K562 (cell line): ENCODE measurements at regions not wholly inside any gene's neighbourhood (a gene's known extent, or its start where the extent isn't known, plus 50 kb on each side); places are given as distances from the start of the nearest gene placed in this dataset.

Experiments used
- BRD9 ChIP-seq: fragments of 450-650 bp; IDR thresholded peaks from 2 replicates; pipeline ENCODE4 v1.6.1; 2018; ENCODE audit warnings: low read depth; ENCODE audit not compliant: partially characterized antibody
- CHD2 ChIP-seq: IDR thresholded peaks from 2 replicates; pipeline ENCODE4 v1.6.1; 2011; ENCODE audit warnings: low read depth, low read length
- CXXC5 ChIP-seq: fragments of 250-450 bp; sonication (Bioruptor Pico); IDR thresholded peaks from 2 replicates; pipeline ENCODE4 v1.8.0; 2022; ENCODE audit warnings: inconsistent platforms, mild to moderate bottlenecking, moderate library complexity
- FOS ChIP-seq: IDR thresholded peaks from 3 replicates; pipeline ENCODE4 v1.6.1; 2011; ENCODE audit not compliant: insufficient read length; ENCODE audit errors: extremely low read depth
- HMG20A ChIP-seq: fragments of 450-650 bp; formaldehyde crosslinking; conservative IDR thresholded peaks from 2 replicates; pipeline ENCODE4 v1.4.0; 2020; ENCODE audit warnings: mild to moderate bottlenecking, mixed read lengths
- ILK ChIP-seq: fragments of 450-650 bp; IDR thresholded peaks from 2 replicates; pipeline ENCODE4 v1.6.1; 2016; ENCODE audit warnings: missing genetic modification characterization, low read depth, mild to moderate bottlenecking, missing compliant biosample characterization, moderate library complexity, borderline replicate concordance
- NFIC ChIP-seq: fragments of 450-650 bp; IDR thresholded peaks from 2 replicates; pipeline ENCODE4 v1.6.1; 2017; ENCODE audit warnings: mild to moderate bottlenecking, inconsistent platforms
- RNF219 ChIP-seq: fragments of 250-450 bp; sonication (Bioruptor Pico); IDR thresholded peaks from 2 replicates; pipeline ENCODE4 v1.5.0; 2022; ENCODE audit warnings: mild to moderate bottlenecking
- RUNX1 ChIP-seq: sonication (generic); IDR thresholded peaks from 2 replicates; pipeline ENCODE4 v1.6.1; 2016; ENCODE audit warnings: antibody characterized with exemption, low read depth
- SAP30 ChIP-seq: fragments of 200-600 bp; sonication (generic); IDR thresholded peaks from 2 replicates; pipeline ENCODE4 v1.6.1; 2012; ENCODE audit warnings: borderline replicate concordance, low read depth, mild to moderate bottlenecking, moderate library complexity, low read length, control low read depth, inconsistent platforms; ENCODE audit not compliant: insufficient read depth, poor library complexity, severe bottlenecking
- STAT6 ChIP-seq: sonication (generic); formaldehyde crosslinking; IDR thresholded peaks from 2 replicates; pipeline ENCODE4 v1.8.1; 2023; ENCODE audit warnings: mild to moderate bottlenecking, missing genetic modification reagents
- ZNF740 ChIP-seq, 3 experiments: fragments of 200-800 bp in 1 of 3; sonication (Bioruptor generic) in 1 of 3; sonication (generic) in 1 of 3; formaldehyde crosslinking in 1 of 3; IDR thresholded peaks; 2 replicates each; pipeline versions ENCODE4 v1.6.1 to v1.8.0; 2016 to 2022; ENCODE audit warnings: mild to moderate bottlenecking in 2 of 3, missing compliant biosample characterization in 2 of 3, missing genetic modification characterization in 2 of 3, missing genetic modification reagents in 1 of 3

GRCh38 chr13:83297586-83298290 lies 584.5 kb downstream of the SLITRK1 start (continued):
- TF ChIP-seq HMG20A (CRISPR knock-in tag): no peak
- TF ChIP-seq CXXC5 (CRISPR knock-in tag): no peak
- no peak for TF ChIP-seq STAT6 (CRISPR knock-in tag)
- TF ChIP-seq NFIC: no peak
- no peak for TF ChIP-seq BRD9
- no peak for TF ChIP-seq ZNF740 (CRISPR knock-in tag; IDR thresholded peaks at IDR 0.05)
- TF ChIP-seq ZNF740 (tag; IDR thresholded peaks at IDR 0.05): no peak
- TF ChIP-seq RNF219 (CRISPR knock-in tag): no peak
- TF ChIP-seq SAP30: no peak
- TF ChIP-seq RUNX1: no peak
- no peak for TF ChIP-seq CHD2
- no peak for TF ChIP-seq FOS
- TF ChIP-seq ILK: no peak
